GM12873 (cell line): ENCODE measurements at regions not wholly inside any gene's neighbourhood (a gene's known extent, or its start where the extent isn't known, plus 50 kb on each side); places are given as distances from the start of the nearest gene placed in this dataset.

Experiments used
- TF ChIP-seq, protein P1 (sequence below): IDR thresholded peaks from 2 replicates; pipeline ENCODE4 v1.5.1; 2012; ENCODE audit warnings: low read depth, mild to moderate bottlenecking, moderate library complexity, low read length, control low read depth; ENCODE audit not compliant: insufficient read depth; ENCODE audit errors: missing control alignments

DNA sequence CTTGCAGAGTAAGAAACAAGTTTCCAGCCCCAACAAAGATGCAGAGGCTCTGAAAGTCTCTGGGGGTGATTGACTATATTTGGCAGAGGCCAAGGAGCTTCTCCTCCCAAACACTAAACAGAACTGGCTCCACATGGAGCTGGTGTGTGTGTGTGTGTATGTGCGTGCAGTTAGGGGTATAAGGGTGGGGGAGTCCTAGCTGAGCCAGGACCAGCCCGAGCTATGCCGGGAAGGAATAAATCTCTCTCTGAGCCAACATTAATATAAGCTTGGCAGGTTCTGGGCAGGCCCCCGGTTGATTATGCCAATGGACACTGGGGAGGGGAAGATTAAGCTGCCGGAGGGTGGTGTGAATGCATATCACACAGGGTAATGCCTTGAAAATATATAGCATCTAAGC, 324.2 kb downstream of the MIAT start:
- TF ChIP-seq, protein P1, sequence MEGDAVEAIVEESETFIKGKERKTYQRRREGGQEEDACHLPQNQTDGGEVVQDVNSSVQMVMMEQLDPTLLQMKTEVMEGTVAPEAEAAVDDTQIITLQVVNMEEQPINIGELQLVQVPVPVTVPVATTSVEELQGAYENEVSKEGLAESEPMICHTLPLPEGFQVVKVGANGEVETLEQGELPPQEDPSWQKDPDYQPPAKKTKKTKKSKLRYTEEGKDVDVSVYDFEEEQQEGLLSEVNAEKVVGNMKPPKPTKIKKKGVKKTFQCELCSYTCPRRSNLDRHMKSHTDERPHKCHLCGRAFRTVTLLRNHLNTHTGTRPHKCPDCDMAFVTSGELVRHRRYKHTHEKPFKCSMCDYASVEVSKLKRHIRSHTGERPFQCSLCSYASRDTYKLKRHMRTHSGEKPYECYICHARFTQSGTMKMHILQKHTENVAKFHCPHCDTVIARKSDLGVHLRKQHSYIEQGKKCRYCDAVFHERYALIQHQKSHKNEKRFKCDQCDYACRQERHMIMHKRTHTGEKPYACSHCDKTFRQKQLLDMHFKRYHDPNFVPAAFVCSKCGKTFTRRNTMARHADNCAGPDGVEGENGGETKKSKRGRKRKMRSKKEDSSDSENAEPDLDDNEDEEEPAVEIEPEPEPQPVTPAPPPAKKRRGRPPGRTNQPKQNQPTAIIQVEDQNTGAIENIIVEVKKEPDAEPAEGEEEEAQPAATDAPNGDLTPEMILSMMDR: no peak

DNA sequence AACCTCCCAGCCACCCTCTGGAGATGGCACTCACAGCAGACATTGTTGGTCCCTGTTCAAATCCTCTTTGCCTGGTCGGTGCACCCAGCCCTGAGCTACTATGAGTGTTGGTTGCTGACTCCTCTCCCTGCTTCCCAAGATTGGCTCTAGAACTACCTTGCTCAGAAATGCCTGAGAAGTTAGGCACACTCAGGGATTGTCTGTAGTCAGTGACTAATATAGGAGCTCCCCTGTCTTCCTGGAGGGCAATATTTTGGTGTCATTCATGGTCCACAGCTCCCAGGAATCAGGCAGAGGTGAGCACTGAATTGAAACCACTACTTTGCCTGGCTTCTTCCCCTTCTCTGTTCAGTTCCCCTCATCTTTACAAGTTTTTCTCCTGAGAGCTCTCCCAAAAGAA, 325.9 kb downstream of the MIAT start:
- TF ChIP-seq, protein P1: no peak

DNA sequence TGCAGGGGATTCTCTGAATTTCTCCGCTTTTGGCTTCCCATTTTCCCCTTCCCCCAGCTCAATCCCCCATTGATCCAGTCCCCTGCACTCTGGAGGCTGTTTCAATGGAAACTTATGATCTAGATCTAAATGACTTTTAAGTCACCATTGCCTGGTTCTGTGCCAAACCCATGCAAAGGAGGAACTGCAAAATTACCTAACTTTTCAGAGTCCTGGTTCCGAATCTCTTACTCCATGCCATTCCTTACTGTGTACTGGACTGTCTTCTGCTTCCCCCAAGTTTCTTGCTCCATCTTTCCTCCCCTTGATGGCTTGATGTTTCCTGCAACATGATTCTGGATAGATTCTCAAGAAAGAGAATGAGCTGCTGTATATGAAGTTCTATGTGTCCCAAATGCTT, 327.8 kb downstream of the MIAT start:
- TF ChIP-seq, protein P1: no peak

DNA sequence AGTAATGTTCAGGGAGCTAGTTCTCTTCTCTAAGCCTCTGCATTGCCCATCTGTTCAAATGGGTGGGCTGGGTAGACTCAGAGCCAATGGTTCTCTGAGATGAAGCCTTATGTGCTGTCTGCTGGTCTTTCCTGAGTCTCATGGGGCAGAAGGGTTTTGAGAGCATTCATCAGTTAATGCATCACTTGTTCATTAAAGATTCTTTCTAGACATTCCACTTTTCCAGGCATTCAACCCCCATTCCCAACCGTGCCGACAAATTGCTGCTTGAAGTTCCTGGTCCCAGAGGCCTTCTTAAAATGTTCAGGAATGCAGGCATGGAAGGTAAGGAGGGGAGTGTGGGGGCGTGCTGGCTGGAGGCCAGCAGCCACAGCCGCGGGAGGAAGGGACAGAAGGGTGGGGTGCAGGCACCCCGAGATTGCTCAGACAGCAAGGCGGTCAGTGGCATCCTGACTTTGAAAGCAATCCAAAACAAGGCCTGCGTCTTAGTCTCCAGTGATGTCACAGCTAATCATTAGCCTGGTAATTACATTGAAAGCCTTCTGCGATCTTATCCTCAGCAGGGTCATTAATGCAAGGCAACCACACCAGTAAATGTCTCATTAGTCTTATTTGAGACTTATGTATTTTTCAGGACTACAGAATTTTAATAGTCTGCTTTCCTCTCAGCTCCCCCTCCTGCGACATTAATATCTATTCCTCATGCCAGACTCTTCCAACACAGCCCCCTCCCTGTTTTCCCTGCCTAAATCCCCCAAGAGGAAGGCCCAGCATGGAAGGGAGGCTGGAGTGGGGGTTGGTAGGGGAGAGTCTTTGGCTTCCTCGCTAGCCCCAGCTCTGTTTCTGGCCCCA, 328.8 kb downstream of the MIAT start:
- TF ChIP-seq, protein P1: no peak

DNA sequence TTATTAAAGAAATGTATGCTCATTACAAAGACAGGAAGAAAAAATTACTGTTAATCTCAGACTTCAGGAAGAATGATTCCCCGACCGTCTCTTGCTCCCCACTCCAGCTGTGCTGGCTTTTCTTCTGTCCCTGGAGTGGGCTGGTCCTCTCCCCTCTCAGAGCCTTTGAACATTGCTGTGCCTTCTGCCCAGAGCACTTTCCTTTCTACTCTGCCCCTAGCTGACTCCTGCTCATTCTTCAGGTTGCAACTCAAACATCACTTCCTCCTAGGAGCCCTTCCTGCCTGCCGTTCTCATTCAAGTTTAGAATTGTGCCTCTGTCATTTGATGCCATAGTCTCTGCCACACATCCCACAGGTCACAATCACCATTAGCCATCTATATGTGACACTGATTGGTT, 329.5 kb downstream of the MIAT start:
- TF ChIP-seq, protein P1: no peak

DNA sequence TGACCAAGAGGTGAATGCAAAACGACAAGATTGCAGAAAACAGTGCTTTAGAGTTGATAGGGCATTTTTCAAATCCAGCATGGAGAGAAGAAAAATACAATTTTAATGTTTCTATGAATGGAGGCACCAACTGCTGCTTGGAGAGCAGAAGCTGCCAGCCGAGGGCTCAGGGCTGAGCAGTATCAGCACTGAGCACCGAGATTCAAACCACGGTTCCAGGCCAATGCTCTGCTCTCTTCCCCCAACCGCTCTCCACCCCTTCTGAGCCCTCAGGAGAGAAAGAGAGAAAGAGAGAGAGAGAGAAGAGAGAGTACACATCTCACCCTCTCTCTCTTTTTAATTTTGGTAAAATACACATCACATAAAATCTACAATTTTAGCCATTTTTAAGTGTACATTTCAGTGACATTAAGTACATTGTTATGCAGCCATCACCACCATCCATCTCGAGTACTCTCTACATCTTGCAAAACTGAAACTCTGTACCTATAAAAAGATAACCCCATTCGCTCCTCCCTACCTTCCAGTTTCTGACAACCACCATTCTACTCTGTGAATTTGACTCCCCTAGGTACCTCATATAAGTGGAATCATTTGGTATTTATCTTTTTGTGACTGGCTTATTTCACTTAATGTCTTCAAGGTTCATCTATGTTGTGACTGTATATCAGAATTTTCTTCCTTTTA, 333.3 kb downstream of the MIAT start:
- TF ChIP-seq, protein P1: no peak

DNA sequence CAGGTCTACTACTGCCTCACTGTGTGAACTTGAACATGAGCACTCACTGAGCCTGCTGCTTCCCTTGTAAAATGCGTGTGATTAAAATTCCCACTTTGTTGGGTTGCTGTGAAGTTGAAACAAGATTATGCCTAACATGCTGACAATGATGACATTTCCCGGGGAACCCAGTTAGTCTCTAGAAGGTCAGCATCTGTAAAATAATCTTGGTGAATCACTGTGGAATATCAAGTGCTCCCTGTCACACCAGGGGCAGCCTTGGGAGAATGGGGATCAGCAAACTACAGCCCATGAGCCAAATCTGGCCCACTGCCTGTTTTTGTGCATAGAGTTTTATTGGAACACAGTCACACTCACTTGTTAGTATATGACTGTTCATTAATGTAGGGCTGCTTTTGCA, 335.2 kb downstream of the MIAT start:
- TF ChIP-seq, protein P1: no peak
